GM19025 (cell line): ENCODE measurements at regions not wholly inside any gene's neighbourhood (a gene's known extent, or its start where the extent isn't known, plus 50 kb on each side); places are given as distances from the start of the nearest gene placed in this dataset.

ENCODE experiments used
- ATAC-seq: cut with Tn5 transposase; IDR thresholded peaks from one replicate; pipeline ENCODE4 v1.9.1; 2021; ENCODE audit warnings: mild to moderate bottlenecking, low read depth, moderate library complexity; ENCODE audit not compliant: unreplicated experiment

- no peak for ATAC-seq
Measured at GRCh38 chr3:127033171-127033570, 50.3 kb downstream of the PLXNA1 start.

DNA sequence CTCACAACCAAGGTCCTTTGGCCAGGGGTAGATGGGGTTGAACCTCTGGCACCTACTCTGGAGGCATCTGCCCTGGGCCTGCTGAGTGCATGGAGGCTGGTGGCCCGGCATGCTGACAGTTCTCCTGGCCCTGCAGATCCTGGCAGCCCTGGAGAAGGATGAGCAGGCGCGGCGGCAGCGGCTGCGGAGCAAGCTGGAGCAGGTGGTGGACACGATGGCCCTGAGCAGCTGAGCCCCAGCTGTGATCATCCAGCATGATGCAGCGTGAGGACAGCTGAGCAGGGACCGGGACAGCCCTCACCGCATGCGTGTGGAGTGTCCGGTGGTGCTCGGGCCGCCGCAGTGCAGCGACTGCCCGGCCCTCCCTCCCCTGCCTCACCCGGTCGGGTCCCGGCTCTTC, 50.9 kb downstream of the PLXNA1 start:
- ATAC-seq = no peak

- ATAC-seq = no peak
Measured at GRCh38 chr3:127034195-127034989, 51.5 kb downstream of the PLXNA1 start.

GRCh38 chr3:127034990-127035652, 52.2 kb downstream of the PLXNA1 start:
- ATAC-seq = no peak

- no peak for ATAC-seq
Measured at GRCh38 chr3:127035677-127036076, 52.8 kb downstream of the PLXNA1 start.

- no peak for ATAC-seq
Measured at GRCh38 chr3:127036209-127037020, 53.5 kb downstream of the PLXNA1 start.

GRCh38 chr3:127037021-127037400, 54.1 kb downstream of the PLXNA1 start:
- no peak for ATAC-seq

DNA sequence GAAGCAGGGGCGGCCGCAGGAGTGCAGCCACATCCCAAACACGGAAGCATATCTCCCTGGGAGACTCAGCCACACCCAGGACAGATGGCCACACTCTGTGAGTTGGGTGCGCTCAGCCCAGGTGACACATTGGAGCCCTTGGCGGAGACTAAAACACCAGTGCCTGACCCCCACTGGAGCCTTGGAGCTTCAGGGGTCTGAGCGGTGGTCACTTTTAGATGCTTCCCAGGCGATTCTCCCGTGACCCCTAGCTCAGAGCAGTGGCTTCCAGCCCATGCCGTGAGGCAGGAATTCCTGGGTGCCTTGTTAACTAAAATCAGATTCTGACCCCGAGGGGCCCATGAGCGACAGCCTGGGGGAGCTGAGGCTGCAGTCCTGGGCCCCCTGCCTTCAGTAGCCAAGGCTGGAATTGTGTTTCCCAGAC, 54.5 kb downstream of the PLXNA1 start:
- ATAC-seq = no peak

DNA sequence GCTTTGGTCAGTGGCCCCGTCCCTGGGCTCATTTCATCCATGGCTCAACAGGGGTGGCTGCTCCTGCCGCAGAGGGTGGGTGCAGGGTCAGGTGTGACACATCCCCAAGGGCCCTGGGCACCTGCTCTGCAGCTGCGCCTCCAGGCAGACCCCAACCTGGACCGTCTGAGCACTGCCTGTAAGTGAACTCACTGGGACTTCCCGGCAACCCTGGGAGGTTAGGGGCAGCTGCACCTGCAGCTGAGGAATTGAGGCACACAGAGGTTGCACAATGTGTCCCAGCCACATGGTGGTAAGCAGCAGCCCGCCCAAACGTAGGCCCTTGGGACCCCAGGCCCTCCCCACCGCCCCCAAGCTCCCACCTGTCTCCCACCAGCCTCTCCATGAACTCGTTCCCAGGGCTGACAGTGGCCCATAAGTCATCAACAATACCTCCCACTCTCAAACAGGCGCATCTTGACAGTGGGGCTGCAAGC, 55.1 kb downstream of the PLXNA1 start:
- no peak for ATAC-seq

DNA sequence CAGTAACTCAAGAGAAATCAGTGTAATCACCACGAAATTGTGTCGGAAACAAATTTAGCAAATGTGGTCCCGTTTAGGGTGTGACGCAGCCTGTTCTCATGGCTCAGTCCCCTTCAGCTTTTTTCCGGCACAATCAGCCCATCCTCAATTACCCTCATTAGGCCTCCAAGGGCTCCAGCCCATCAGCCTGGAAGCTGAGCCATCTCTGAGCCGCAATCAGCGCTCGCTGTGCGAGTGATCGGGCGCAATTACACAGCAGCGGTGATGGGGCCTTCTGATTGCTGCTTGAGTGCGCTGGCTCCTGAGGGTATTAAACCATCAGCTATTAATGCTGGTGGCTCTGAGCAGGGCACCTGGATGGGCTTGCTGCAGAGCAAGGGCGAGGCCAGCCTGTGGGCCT, 55.6 kb downstream of the PLXNA1 start:
- ATAC-seq = no peak

DNA sequence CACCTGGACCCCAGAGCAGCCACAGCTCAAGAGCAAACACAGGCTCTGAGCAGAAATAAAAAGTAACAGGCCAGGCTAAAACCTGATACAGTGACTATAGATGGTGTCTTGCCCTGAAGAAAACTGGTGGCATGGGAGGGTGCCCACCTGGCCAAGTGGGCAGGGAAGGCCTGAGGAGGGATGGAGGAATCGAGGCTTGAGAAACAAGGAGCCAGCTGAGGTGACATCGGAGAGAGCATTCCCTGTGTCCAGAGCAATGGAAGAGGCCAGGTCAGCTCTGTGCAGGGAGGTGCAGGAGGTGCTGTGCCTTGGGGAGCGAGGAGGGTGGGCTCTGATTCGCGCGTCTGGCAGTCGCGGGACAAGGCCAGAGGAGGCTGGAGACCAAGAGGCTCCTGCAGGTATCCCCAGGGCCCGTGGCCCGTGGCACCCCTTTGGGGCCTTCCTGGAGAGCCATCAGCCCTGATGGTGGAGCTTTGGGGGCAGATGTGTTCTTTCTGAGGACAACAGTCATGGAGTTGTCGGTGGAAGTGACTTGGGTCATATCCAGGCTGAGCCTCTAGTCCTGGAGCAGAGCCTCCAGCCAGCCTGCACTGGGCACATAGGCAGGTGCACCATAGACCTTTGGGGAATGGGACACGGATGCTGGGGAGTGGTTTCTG, 56.1 kb downstream of the PLXNA1 start:
- ATAC-seq = no peak

DNA sequence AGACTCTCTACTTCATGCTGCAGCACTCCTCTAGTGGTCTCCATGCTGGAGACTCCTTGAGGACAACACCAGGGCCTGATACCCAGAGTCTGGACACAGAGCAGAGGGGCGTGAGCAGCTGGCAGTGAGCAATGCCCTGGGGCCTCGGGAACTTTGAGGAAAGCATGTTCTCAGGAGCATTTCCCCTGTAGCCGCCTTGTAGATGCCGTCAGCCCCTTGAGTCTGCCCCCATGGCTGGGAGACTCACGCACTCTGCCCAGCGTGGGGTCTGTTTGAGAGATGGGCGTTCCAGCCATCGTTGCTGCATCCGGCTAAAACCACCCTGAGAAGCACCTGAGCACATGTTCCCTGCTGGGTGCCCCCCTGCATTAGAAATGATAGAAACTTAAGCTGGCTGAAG, 56.8 kb downstream of the PLXNA1 start:
- ATAC-seq = no peak

DNA sequence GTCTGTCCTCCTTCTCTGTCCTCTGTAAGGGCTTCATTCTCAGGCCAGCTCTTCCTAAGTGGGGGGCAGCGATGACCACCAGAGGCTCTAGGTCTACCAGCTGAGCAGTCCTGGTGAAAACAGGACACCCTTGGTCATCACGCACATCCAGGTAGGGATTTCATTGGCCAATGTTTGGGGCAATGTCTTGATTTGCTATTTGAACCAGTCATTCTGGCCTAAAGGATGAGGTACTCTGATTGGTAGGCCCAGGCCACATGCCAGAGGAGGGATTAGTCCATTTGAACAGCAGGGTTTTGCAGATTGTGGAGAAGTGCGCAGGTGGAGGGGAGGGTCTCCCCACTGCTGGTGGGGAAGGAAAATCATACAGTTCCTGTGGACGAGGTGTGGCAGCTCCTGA, 57.3 kb downstream of the PLXNA1 start:
- ATAC-seq = no peak

- ATAC-seq = no peak
Measured at GRCh38 chr3:127041264-127041820, 58.4 kb downstream of the PLXNA1 start.

DNA sequence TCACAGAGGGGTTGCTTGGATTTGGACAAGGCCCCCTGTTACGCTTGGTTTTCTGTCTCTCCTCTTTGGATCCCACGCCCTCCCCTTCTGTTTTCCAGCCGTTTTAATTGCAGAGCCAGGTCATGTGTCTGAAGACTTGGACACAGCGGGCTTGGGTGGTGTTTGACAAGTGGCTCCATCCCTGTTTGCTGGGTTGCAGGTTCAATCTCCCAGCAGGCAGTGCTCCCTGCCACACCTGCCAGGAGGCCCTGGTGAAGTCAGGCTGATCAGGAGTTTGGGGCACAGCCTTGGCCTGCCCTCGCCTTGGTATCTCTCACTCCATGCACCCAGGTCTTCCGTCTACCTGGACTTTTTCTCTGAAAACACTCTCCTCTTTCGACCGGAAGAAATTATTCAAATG, 59.0 kb downstream of the PLXNA1 start:
- no peak for ATAC-seq

DNA sequence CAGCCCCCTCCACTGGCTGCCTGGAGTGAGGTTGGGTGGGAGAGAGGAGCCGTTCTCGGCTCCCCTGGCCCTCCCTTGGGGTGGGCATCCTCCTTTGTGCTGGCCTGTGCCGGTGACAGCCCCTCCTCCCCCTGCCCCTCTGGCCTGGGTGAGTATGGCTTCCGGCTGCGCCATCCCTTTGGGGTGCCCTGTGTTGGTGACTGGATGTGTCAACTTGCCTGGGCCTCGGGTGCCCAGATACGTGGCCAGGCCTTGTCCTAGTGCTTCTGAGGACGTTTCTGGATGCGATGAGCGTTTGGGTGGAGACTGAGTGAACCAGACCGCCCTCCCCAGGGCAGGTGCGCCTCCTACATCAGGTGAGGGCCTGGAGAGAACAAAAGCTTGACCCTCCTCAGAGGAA, 59.7 kb downstream of the PLXNA1 start:
- ATAC-seq = no peak

DNA sequence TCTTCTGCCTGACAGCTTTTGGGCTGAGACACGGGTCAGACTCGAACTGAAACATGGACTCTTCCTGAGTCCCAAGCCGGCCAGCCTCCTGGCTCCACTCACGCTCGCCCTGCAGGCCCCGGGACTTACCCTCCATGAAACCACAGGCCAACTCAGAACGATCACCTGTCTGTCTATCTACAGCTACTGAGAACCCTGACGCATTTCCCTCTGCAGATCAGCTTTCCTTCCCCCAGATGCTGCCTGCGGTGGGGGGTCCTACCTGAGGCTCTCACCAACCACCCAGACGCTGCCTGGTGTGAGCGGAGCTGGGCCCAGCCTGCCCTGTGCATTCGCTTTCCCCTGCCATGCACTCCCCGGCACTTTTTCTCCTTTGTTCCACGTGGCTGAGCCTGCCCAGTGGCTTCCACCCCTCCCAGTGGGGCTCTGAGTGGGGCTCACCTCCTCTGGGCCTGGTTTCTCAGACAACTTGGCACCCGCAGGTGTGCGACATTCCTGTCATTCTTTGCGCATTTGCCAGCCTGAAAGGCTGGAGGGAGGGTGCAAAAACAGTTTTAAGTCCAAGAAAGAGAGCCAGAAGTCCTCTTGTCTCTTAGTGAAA, 60.2 kb downstream of the PLXNA1 start:
- no peak for ATAC-seq

- ATAC-seq = no peak
Measured at GRCh38 chr3:127043731-127044510, 61.0 kb downstream of the PLXNA1 start.

DNA sequence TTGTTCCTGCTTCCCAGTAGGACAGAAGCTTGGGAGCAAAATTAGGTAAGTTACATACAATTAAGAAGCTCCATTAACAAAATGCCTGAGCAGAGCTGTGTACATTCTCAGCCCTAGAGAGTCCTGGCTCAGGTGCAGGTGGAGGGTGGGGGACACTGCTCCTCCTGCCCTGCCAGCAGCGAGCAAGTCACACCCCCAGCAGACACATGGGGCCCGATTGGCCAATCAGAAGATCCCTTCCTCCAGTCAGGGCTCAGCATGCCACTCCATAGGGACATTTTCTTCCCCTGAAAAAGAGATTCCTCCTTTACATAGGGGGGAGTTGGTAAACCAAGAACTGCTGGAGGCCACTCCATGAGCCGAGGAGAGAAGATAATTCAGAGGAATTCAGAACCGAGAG, 62.1 kb downstream of the PLXNA1 start:
- ATAC-seq = no peak
